ENCODE measurements at regions not wholly inside any gene's neighbourhood (a gene's known extent, or its start where the extent isn't known, plus 50 kb on each side); places are given as distances from the start of the nearest gene placed in this dataset.
A peak's percentile ranks its signal among the peaks of the same experiment; 100 is the strongest.
"Not testable (repeated sequence)": the region's sequence is repeated elsewhere in the genome, so short reads cannot be mapped to it uniquely, and the experiment has no call there.

- DNase-seq (ENCODE audit: low read depth, low spot score) = no peak
These were observed 426.9 kb downstream of the NR4A2 start for GRCh38 chr2:155905657-155906056.

GRCh38 chr2:155904720-155905119, 427.8 kb downstream of the NR4A2 start:
- DNase-seq (ENCODE audit: low read depth, low spot score) = no peak

- DNase-seq (ENCODE audit: low read depth, low spot score) = no peak
These were observed 429.9 kb downstream of the NR4A2 start for GRCh38 chr2:155902635-155903034.

- DNase-seq (ENCODE audit: low read depth, low spot score) = peak; percentile 1
These were observed 437.5 kb downstream of the NR4A2 start for GRCh38 chr2:155895016-155895415.

- DNase-seq (ENCODE audit: low read depth, low spot score) = not testable (repeated sequence)
These were observed 452.1 kb downstream of the NR4A2 start for GRCh38 chr2:155880382-155880781.

- peak; percentile 12 for DNase-seq (ENCODE audit: low read depth, low spot score)
These were observed 452.6 kb downstream of the NR4A2 start for GRCh38 chr2:155879900-155880299.

GRCh38 chr2:155872396-155872795, 460.1 kb downstream of the NR4A2 start:
- peak; percentile 28 for DNase-seq (ENCODE audit: low read depth, low spot score)

GRCh38 chr2:155871940-155872339, 460.6 kb downstream of the NR4A2 start:
- no peak for DNase-seq (ENCODE audit: low read depth, low spot score)

GRCh38 chr2:155867564-155867963, 465.0 kb downstream of the NR4A2 start:
- no peak for DNase-seq (ENCODE audit: low read depth, low spot score)

GRCh38 chr2:155866477-155866876, 466.0 kb downstream of the NR4A2 start:
- no peak for DNase-seq (ENCODE audit: low read depth, low spot score)

GRCh38 chr2:155852156-155852555, 480.4 kb downstream of the NR4A2 start:
- DNase-seq (ENCODE audit: low read depth, low spot score) = no peak

GRCh38 chr2:155846259-155846658, 486.3 kb downstream of the NR4A2 start:
- DNase-seq (ENCODE audit: low read depth, low spot score) = peak; percentile 27

- DNase-seq (ENCODE audit: low read depth, low spot score) = no peak
These were observed 488.1 kb downstream of the NR4A2 start for GRCh38 chr2:155844461-155844860.

- peak; percentile 63 for DNase-seq (ENCODE audit: low read depth, low spot score)
These were observed 490.4 kb downstream of the NR4A2 start for GRCh38 chr2:155842103-155842502.

GRCh38 chr2:155841442-155841841, 491.1 kb downstream of the NR4A2 start:
- peak; percentile 53 for DNase-seq (ENCODE audit: low read depth, low spot score)

GRCh38 chr2:155840661-155841060, 491.9 kb downstream of the NR4A2 start:
- no peak for DNase-seq (ENCODE audit: low read depth, low spot score)

GRCh38 chr2:155839991-155840390, 492.5 kb downstream of the NR4A2 start:
- DNase-seq (ENCODE audit: low read depth, low spot score) = no peak

- DNase-seq (ENCODE audit: low read depth, low spot score) = no peak
These were observed 493.1 kb downstream of the NR4A2 start for GRCh38 chr2:155839436-155839835.

GRCh38 chr2:155836439-155836838, 496.1 kb downstream of the NR4A2 start:
- DNase-seq (ENCODE audit: low read depth, low spot score) = no peak

- peak; percentile 21 for DNase-seq (ENCODE audit: low read depth, low spot score)
These were observed 501.5 kb downstream of the NR4A2 start for GRCh38 chr2:155830817-155831579.

GRCh38 chr2:155830351-155830750, 502.2 kb downstream of the NR4A2 start:
- DNase-seq (ENCODE audit: low read depth, low spot score) = no peak

- DNase-seq (ENCODE audit: low read depth, low spot score) = no peak
These were observed 506.6 kb downstream of the NR4A2 start for GRCh38 chr2:155825876-155826275.

GRCh38 chr2:155815851-155816250, 516.7 kb downstream of the NR4A2 start:
- DNase-seq (ENCODE audit: low read depth, low spot score) = peak; percentile 4

GRCh38 chr2:155815275-155815674, 517.2 kb downstream of the NR4A2 start:
- DNase-seq (ENCODE audit: low read depth, low spot score) = no peak
